HCT116 (cell line): ENCODE measurements at regions not wholly inside any gene's neighbourhood (a gene's known extent, or its start where the extent isn't known, plus 50 kb on each side); places are given as distances from the start of the nearest gene placed in this dataset.

Experiments
- ATAC-seq: fragments of 200-7000 bp; cut with Tn5 transposase; 2 replicates; pipeline ENCODE4 v1.9.1; 2020; ENCODE audit warnings: mild to moderate bottlenecking, moderate library complexity
- BruUV-seq: library from RNA; stranded (reverse); fragments of 400-500 nt; replicated peaks from 2 replicates; lab custom pipeline; 2021; lab: Mats Ljungman, UMichigan
- CTCF ChIA-PET: fragments of 300-600 bp; sonication (Branson Sonifier 250); formaldehyde crosslinking; loops from one replicate; lab custom pipeline; 2021; ENCODE audit warnings: antibody characterized with exemption; lab: Charles Lee
- POLR2A ChIA-PET: fragments of 300-600, 350-600 bp; sonication (Branson Sonifier 250); formaldehyde crosslinking; loops from one replicate; lab custom pipeline; 2021; ENCODE audit warnings: antibody characterized with exemption; lab: Charles Lee
- RAD21 ChIA-PET, 2 experiments: fragments of 300-600 bp; sonication (Branson Sonifier 250); formaldehyde crosslinking; loops; one replicate each; lab custom pipeline; 2023; ENCODE audit warnings: low total read pairs in 2 of 2; ENCODE audit not compliant: uncharacterized antibody in 2 of 2, unreplicated experiment in 2 of 2, low non-redundant PET in 1 of 2; lab: Charles Lee
- DNase-seq: peaks from one replicate; pipeline ENCODE4 v3.0.0-alpha.2; 2010; ENCODE audit warnings: low read depth, low spot score
- H2AFZ ChIP-seq: fragments of 200-600 bp; shearing (Covaris generic), sonication (generic); 2 replicates; pipeline ENCODE4 v1.6.1; 2017; ENCODE audit warnings: low read depth, mixed run types, mixed read lengths, antibody characterized with exemption, low read length; ENCODE audit not compliant: poor library complexity, severe bottlenecking
- H3K27ac ChIP-seq: 2 replicates; pipeline ENCODE4 v1.5.1; 2012; ENCODE audit warnings: low read depth, low read length
- H3K27me3 ChIP-seq: fragments of 200-600 bp; sonication (generic); 2 replicates; pipeline ENCODE4 v1.6.1; 2016; ENCODE audit warnings: mixed run types, low read length, mixed read lengths; ENCODE audit not compliant: insufficient read depth
- H3K36me3 ChIP-seq, 2 experiments: fragments of 200-500 bp in 1 of 2; fragments of 200-600 bp in 1 of 2; sonication (Bioruptor generic) in 1 of 2; sonication (generic) in 1 of 2; 2 replicates each; pipeline versions ENCODE4 v1.5.1 to v1.6.1; 2014 to 2016; ENCODE audit warnings: low read length in 2 of 2, inconsistent platforms in 1 of 2, mixed read lengths in 1 of 2, mixed run types in 1 of 2; ENCODE audit not compliant: insufficient read depth in 2 of 2, control insufficient read depth in 1 of 2
- H3K4me1 ChIP-seq, 2 experiments: fragments of 200-600 bp in 1 of 2; sonication (generic) in 1 of 2; 2 replicates each; pipeline versions ENCODE4 v1.5.1 to v1.6.1; 2012 to 2017; ENCODE audit warnings: low read length in 2 of 2, inconsistent platforms in 1 of 2, mild to moderate bottlenecking in 1 of 2, mixed read lengths in 1 of 2, mixed run types in 1 of 2, moderate library complexity in 1 of 2; ENCODE audit not compliant: insufficient read depth in 2 of 2, control insufficient read depth in 1 of 2
- H3K4me2 ChIP-seq: fragments of 200-600 bp; sonication (generic); 2 replicates; pipeline ENCODE4 v1.6.1; 2017; ENCODE audit warnings: mixed run types, low read length, mixed read lengths
- H3K4me3 ChIP-seq, 2 experiments: fragments of 200-600 bp in 1 of 2; sonication (generic) in 1 of 2; replicated peaks in 1 of 2; 2 replicates each; pipeline ENCODE4 v1.5.1; 2011 to 2016; ENCODE audit warnings: low read length in 2 of 2, control low read depth in 1 of 2, low read depth in 1 of 2, mild to moderate bottlenecking in 1 of 2, mixed read lengths in 1 of 2, mixed run types in 1 of 2
- H3K79me2 ChIP-seq: fragments of 200-600 bp; sonication (generic); 2 replicates; pipeline ENCODE4 v1.6.1; 2017; ENCODE audit warnings: mild to moderate bottlenecking, mixed run types, low read length, moderate library complexity, mixed read lengths; ENCODE audit not compliant: insufficient read depth
- H3K9ac ChIP-seq: fragments of 200-600 bp; sonication (generic); 2 replicates; pipeline ENCODE4 v1.6.1; 2016; ENCODE audit warnings: low read length, mixed read lengths
- H3K9me2 ChIP-seq: fragments of 200-600 bp; sonication (generic), shearing (Covaris generic); 2 replicates; pipeline ENCODE4 v1.6.1; 2017; ENCODE audit warnings: mixed run types, mild to moderate bottlenecking, moderate library complexity; ENCODE audit not compliant: insufficient read depth
- H3K9me3 ChIP-seq, 2 experiments: fragments of 200-500 bp in 1 of 2; fragments of 200-600 bp in 1 of 2; sonication (Bioruptor generic) in 1 of 2; sonication (generic) in 1 of 2; 2 replicates each; pipeline ENCODE4 v1.6.1; 2014 to 2017; ENCODE audit warnings: low read length in 2 of 2, mixed read lengths in 2 of 2, inconsistent platforms in 1 of 2, low read depth in 1 of 2, mild to moderate bottlenecking in 1 of 2, mixed run types in 1 of 2, moderate library complexity in 1 of 2; ENCODE audit not compliant: control insufficient read depth in 1 of 2, insufficient read depth in 1 of 2
- H4K20me1 ChIP-seq: fragments of 200-600 bp; sonication (generic), shearing (Covaris generic); 2 replicates; pipeline ENCODE4 v1.6.1; 2017; ENCODE audit warnings: mixed run types, mild to moderate bottlenecking, moderate library complexity; ENCODE audit not compliant: insufficient read depth
- ATF3 ChIP-seq: IDR thresholded peaks from 2 replicates; pipeline ENCODE4 v1.6.1; 2012
- CBX3 ChIP-seq: IDR thresholded peaks from 2 replicates; pipeline ENCODE4 v1.6.1; 2012; ENCODE audit warnings: low read depth
- CEBPB ChIP-seq: IDR thresholded peaks from 2 replicates; pipeline ENCODE4 v1.6.1; 2012; ENCODE audit warnings: low read depth
- CTCF ChIP-seq, 3 experiments: fragments of 200-600 bp in 1 of 3; sonication (generic) in 1 of 3; IDR thresholded peaks in 2 of 3; conservative IDR thresholded peaks in 1 of 3; 2 replicates each; pipeline ENCODE4 v1.5.1; 2012 to 2017; ENCODE audit warnings: low read depth in 2 of 3, low read length in 2 of 3, antibody characterized with exemption in 1 of 3, borderline replicate concordance in 1 of 3, control low read depth in 1 of 3, mild to moderate bottlenecking in 1 of 3, mixed read lengths in 1 of 3, mixed run types in 1 of 3, moderate library complexity in 1 of 3; ENCODE audit not compliant: insufficient read depth in 1 of 3
- EGR1 ChIP-seq: IDR thresholded peaks from 2 replicates; pipeline ENCODE4 v1.6.1; 2012; ENCODE audit warnings: low read depth
- ELF1 ChIP-seq: IDR thresholded peaks from 2 replicates; pipeline ENCODE4 v1.6.1; 2012; ENCODE audit warnings: low read depth, borderline replicate concordance
- EZH2 ChIP-seq: fragments of 200-600 bp; sonication (generic); IDR thresholded peaks from 2 replicates; pipeline ENCODE4 v1.6.1; 2017; ENCODE audit warnings: antibody characterized with exemption, mixed run types
- EZH2phosphoT487 ChIP-seq: fragments of 200-600 bp; IDR thresholded peaks from 2 replicates; pipeline ENCODE4 v1.6.1; 2018; ENCODE audit warnings: antibody characterized with exemption, borderline replicate concordance
- FOSL1 ChIP-seq: IDR thresholded peaks from 2 replicates; pipeline ENCODE4 v1.6.1; 2012; ENCODE audit warnings: low read depth
- JUND ChIP-seq: IDR thresholded peaks from 2 replicates; pipeline ENCODE4 v1.6.1; 2012
- MAX ChIP-seq: IDR thresholded peaks from 2 replicates; pipeline ENCODE4 v1.6.1; 2012
- RAD21 ChIP-seq: IDR thresholded peaks from 2 replicates; pipeline ENCODE4 v1.6.1; 2012; ENCODE audit warnings: low read depth, mild to moderate bottlenecking
- REST ChIP-seq: IDR thresholded peaks from 2 replicates; pipeline ENCODE4 v1.6.1; 2012; ENCODE audit warnings: low read depth
- SP1 ChIP-seq: IDR thresholded peaks from 2 replicates; pipeline ENCODE4 v1.6.1; 2012; ENCODE audit warnings: low read depth
- TCF7L2 ChIP-seq: IDR thresholded peaks from 2 replicates; pipeline ENCODE4 v1.7.0; 2011; ENCODE audit warnings: borderline replicate concordance, inconsistent platforms; ENCODE audit not compliant: insufficient read depth, insufficient read length; ENCODE audit errors: extremely low read depth
- YY1 ChIP-seq: IDR thresholded peaks from 2 replicates; pipeline ENCODE4 v1.6.1; 2011; ENCODE audit warnings: low read length, low read depth, moderate library complexity, mild to moderate bottlenecking; ENCODE audit not compliant: insufficient replicate concordance; ENCODE audit errors: extremely low read depth
- ZNF274 ChIP-seq: fragments of 200-500 bp; sonication (Bioruptor generic); IDR thresholded peaks from 2 replicates; pipeline ENCODE4 v1.6.1; 2014; ENCODE audit warnings: mild to moderate bottlenecking, low read depth, low read length, inconsistent platforms
- intact Hi-C: fragments of 100-400 bp; cut with micrococcal nuclease; formaldehyde crosslinking; loops from 2 replicates; pipeline ENCODE4 v1.10.0; 2022

GRCh38 chr21:29431178-29431577 is 132.5 kb downstream of the BACH1 start:
- H3K27me3 ChIP-seq = no peaks in the 10 kb centered on the region
- no peak overlapping the region for H2AFZ ChIP-seq
- ATAC-seq (no peak), DNase-seq (no peak)
- BruUV-seq = no TSS peak
- no peaks in the 10 kb centered on the region for H3K4me1 ChIP-seq
- H3K9ac ChIP-seq = no peak overlapping the region
- TF ChIP-seq EZH2 = no peak
- no peak for TF ChIP-seq YY1
- TF ChIP-seq EZH2phosphoT487 = no peak
- TF ChIP-seq ATF3 = no peak
- no peak for TF ChIP-seq TCF7L2
- TF ChIP-seq ELF1 = no peak
- TF ChIP-seq JUND = no peak
- TF ChIP-seq ZNF274 = no peak
- no peak for TF ChIP-seq FOSL1
- no peak for TF ChIP-seq CTCF (IDR thresholded peaks at IDR 0.05 in 2 of 3, conservative IDR thresholded peaks at IDR 0.05 in 1 of 3; ENCODE audit: borderline replicate concordance in 1 of 3, insufficient read depth in 1 of 3, low read depth in 2 of 3, low read length in 2 of 3)
- no peak for TF ChIP-seq REST
- no peak for TF ChIP-seq SP1
- TF ChIP-seq CEBPB = no peak
- no peak for TF ChIP-seq CBX3
- TF ChIP-seq MAX = no peak
- TF ChIP-seq EGR1 = no peak
- no peak for TF ChIP-seq RAD21
- no peaks in the 10 kb centered on the region for H3K36me3 ChIP-seq
- no peak overlapping the region for H3K27ac ChIP-seq
- CTCF ChIA-PET = interaction anchor here (1.4 kb wide), 1 partner anchor 55 kb away, joined by 3 read pairs; no protein-coding TSS in a partner anchor
- H3K79me2 ChIP-seq = no peaks in the 10 kb centered on the region
- RAD21 ChIA-PET = no interaction called here
- H3K4me2 ChIP-seq = no peak overlapping the region
- no peaks in the 10 kb centered on the region for H4K20me1 ChIP-seq
- H3K9me2 ChIP-seq = no peaks in the 10 kb centered on the region
- intact Hi-C loops = no loop called here
- no peaks in the 10 kb centered on the region for H3K9me3 ChIP-seq
- no peak overlapping the region for H3K4me3 ChIP-seq
- POLR2A ChIA-PET = no interaction called here
